Keratinocyte (primary cell): ENCODE measurements at regions not wholly inside any gene's neighbourhood (a gene's known extent, or its start where the extent isn't known, plus 50 kb on each side); places are given as distances from the start of the nearest gene placed in this dataset.

ENCODE experiments used
- EZH2 ChIP-seq: IDR thresholded peaks from one replicate; pipeline ENCODE4 v1.6.1; 2012; ENCODE audit warnings: inconsistent platforms, mild to moderate bottlenecking, low read length, moderate library complexity
- TF ChIP-seq, protein P1 (sequence below), 3 experiments: IDR thresholded peaks in 1 of 3; conservative IDR thresholded peaks in 1 of 3; optimal IDR thresholded peaks in 1 of 3; 2 replicates in 2 of 3; 3 replicates in 1 of 3; pipeline versions ENCODE3 to v1.5.1; 2011; ENCODE audit warnings: low read length in 3 of 3, mild to moderate bottlenecking in 3 of 3, moderate library complexity in 2 of 3, control low read depth in 1 of 3, inconsistent platforms in 1 of 3; ENCODE audit not compliant: insufficient read depth in 2 of 3; ENCODE audit errors: extremely low read depth in 1 of 3

DNA sequence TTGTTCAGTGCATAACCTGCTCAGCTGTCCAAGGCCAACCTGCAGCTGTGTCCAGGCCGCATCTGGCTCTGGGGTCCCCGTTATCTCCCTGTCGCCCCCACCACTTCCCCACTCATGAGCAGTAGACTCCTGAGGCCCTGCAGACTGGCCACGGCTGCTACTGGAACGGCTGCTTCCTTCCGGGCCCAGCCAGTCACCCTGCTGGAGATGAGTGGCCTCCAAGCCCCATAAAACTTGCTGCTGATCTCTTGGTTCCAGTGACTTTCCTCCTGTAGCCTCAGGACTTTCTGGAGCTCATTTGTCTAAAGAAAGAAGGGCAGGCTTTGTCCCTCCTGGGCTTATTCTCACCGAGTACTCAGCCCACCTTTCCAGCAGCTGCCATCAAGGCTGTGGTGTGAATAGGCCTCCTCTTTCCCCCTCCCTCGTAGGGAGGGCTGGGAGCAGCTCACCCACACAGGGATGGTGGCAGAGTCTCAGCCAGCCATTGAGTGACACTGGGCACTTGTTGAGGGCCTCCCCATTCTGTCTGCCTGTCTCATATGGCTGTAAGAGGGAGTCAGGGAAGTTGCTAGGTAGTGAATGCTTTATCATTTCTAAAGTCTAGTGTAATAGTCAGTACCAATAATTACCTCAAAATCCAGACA is 257.3 kb downstream of the MYCN start:
- TF ChIP-seq, protein P1, sequence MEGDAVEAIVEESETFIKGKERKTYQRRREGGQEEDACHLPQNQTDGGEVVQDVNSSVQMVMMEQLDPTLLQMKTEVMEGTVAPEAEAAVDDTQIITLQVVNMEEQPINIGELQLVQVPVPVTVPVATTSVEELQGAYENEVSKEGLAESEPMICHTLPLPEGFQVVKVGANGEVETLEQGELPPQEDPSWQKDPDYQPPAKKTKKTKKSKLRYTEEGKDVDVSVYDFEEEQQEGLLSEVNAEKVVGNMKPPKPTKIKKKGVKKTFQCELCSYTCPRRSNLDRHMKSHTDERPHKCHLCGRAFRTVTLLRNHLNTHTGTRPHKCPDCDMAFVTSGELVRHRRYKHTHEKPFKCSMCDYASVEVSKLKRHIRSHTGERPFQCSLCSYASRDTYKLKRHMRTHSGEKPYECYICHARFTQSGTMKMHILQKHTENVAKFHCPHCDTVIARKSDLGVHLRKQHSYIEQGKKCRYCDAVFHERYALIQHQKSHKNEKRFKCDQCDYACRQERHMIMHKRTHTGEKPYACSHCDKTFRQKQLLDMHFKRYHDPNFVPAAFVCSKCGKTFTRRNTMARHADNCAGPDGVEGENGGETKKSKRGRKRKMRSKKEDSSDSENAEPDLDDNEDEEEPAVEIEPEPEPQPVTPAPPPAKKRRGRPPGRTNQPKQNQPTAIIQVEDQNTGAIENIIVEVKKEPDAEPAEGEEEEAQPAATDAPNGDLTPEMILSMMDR (optimal IDR thresholded peaks at IDR 0.05 in 1 of 3, IDR thresholded peaks at IDR 0.05 in 1 of 3, conservative IDR thresholded peaks at IDR 0.05 in 1 of 3; ENCODE audit: extremely low read depth in 1 of 3, insufficient read depth in 2 of 3, low read length in 3 of 3) = no peak
- no peak for TF ChIP-seq EZH2
